ENCODE measurements at regions not wholly inside any gene's neighbourhood (a gene's known extent, or its start where the extent isn't known, plus 50 kb on each side); places are given as distances from the start of the nearest gene placed in this dataset.

GRCh38 chr20:22402550-22402949, 181.8 kb downstream of the FOXA2 start:
- TF ChIP-seq CTCF (IDR thresholded peaks at IDR 0.05) (no peak), EP300 (IDR thresholded peaks at IDR 0.05) (no peak), POLR2A (IDR thresholded peaks at IDR 0.05) (no peak), POLR2AphosphoS5 (IDR thresholded peaks at IDR 0.05) (no peak)

Data from sigmoid colon (tissue), 4 donors.